ENCODE measurements at regions not wholly inside any gene's neighbourhood (a gene's known extent, or its start where the extent isn't known, plus 50 kb on each side); places are given as distances from the start of the nearest gene placed in this dataset.
"Not testable (repeated sequence)": the region's sequence is repeated elsewhere in the genome, so short reads cannot be mapped to it uniquely, and the experiment has no call there.

DNA sequence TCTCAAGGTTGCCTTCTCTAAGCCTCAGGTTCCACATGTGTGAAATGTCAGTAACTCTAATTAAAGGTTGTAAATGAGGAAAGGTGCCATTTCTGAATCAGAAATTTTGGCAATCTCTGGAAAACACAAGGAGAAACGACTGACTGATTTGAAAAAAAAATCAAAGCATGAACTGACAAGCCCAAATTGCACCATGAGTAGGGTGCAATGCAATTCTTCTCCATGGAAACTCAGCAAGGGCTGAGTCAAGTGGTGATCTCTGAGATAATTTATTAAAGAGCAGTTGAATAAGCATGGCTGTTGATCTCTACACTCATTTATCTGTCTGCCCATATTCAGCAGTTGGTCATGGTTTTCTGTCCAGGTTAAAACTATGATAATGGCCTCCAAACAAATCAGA lies 201.6 kb upstream of the CMC1 start:
- no peak for DNase-seq

- DNase-seq = no peak
These were observed 199.3 kb upstream of the CMC1 start for GRCh38 chr3:28042095-28042635.

DNA sequence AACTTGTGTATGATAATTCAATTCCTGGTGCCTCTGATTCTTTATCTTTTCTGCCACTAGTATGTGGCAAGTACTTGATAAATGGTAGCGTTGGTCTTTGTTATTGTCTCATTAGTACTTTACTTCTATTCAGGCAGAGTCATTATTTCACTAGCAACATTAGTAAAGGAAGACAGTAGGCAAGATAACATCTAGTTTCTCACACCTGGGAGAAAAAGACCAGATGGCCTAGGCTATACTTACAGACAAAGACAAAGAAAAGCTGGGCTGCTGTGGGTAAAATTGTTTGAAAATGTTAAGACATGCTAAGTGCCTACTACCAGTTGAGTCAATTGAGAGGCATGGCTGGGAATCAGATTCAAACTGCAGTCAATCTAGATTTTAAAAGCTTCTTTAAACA lies 198.7 kb upstream of the CMC1 start:
- no peak for DNase-seq

DNA sequence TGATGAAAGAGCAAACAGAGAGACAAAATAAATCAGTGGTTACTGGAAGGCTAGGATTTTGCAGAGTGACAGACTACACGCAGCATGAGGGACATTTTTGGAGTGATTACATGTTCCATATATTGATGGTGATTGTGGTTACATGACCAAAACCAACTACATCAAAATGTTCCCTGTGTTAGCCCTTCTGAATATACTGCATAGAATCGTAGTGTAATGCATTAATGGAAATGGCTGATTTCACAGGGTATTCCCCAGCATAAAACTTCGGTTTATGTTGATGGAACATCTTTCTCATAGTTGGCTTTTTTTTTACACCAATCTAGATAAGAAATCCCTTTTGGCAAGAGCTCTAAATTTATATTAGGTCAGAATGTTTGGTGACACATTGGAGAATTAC lies 191.3 kb upstream of the CMC1 start:
- no peak for DNase-seq

DNA sequence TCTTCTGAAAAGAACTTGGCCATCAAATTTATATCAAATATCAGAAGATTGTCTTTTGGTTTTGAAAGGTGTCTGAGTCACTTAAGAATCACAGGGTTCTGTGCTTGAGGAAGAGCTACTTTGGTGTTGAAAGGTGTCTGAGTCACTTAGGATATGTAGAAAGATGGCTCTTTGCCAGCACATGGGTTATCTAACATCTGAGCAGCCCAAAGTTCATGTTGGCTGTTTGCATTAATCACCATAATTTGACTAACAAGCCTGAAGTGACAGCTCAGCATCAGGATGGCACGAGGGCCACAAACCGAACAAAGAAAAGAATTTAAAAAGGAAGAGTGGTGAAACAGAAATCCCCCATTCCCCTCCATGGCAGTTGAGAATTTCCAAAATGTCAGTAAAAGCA lies 190.5 kb upstream of the CMC1 start:
- DNase-seq = no peak

DNA sequence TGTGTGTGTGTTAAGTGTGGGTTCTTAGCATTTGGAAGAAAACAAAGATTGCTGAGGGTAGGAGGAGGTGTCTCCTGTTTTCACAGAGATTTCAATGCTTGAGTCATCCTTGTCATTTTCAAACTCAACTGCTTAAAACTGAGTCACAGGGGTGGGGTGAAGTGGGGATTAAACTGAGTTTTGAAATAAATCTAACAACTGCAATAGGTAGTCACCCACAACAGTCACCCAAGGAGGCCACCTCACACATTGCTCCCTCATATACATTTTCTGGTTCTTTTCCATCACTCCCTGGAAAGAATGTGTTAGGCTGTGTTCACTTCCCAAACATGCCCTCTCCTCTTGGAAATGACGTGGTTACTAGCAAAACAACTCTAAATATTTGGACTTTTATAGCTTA lies 187.7 kb upstream of the CMC1 start:
- DNase-seq = no peak

DNA sequence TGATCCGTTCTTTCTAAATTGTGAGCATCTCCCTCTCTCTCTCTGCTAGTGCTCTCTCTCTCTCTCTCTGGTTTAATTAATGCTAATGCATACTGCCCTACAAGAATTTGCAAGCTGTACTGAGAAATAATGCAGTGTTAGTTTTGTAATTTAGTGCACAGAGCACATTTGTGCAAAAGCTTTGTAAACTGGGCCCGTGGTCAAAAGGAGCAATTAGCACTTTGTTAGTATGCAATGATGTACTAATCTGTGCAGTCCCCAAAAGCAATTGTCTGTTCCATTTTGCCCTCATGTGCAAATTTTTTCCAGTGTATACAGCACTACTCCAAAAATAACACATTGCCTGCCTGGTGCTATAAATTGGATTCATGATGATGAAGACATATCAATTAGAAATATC lies 184.6 kb upstream of the CMC1 start:
- no peak for DNase-seq

GRCh38 chr3:28057539-28057938 lies 183.9 kb upstream of the CMC1 start:
- DNase-seq = no peak

DNA sequence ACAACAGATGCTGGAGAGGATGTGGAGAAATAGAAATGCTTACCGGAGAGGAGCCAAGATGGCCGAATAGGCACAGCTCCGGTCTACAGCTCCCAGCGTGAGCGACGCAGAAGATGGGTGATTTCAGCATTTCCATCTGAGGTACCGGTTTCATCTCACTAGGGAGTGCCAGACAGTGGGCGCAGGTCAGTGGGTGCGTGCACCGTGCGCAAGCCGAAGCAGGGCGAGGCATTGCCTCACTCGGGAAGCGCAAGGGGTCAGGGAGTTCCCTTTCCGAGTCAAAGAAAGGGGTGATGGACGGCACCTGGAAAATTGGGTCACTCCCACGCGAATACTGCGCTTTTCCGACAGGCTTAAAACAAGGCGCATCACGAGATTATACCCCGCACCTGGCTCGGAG lies 182.2 kb upstream of the CMC1 start:
- DNase-seq = not testable (repeated sequence)

- DNase-seq = no peak
These were observed 175.4 kb upstream of the CMC1 start for GRCh38 chr3:28066020-28066419.

GRCh38 chr3:28067014-28067413 lies 174.4 kb upstream of the CMC1 start:
- no peak for DNase-seq

DNA sequence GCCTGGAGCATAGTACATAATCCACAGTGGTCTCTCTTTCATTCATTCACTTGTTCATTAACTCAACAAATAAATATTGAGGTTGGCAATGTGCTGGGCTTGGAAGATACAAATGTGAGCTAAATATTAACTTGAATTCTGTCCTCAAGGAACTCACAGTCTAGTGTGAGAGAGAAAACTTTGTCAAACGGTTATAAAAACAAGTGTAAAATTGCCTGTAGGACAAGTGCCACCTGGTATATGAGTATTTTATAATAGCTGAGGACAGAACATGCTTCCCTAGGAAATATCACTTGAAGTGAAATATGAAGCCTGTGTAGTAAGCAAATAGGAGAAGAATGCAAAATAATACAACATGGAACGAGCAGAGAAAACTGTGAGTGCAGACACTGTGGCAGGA lies 173.1 kb upstream of the CMC1 start:
- DNase-seq = no peak

- DNase-seq = no peak
These were observed 172.0 kb upstream of the CMC1 start for GRCh38 chr3:28069438-28069837.

GRCh38 chr3:28076246-28076645 lies 165.2 kb upstream of the CMC1 start:
- DNase-seq = no peak

DNA sequence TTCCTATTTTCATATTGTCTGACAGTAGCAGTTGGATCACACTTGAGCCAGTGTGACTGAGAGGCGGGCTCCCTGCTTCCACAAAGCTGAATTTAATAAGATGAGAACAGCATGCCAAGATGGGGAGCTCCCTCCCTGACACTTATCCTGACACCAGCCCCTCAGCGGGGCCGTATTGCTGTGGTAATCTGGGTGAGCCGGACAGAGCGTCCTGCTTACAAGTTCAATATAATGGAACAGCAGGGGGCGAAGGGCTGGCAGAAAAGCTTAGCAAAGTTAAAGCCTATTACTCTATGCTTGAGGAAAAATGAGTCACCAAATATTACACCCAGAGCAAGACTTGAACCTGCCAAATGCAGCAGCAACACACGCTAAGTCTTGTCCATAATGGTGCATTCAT lies 163.8 kb upstream of the CMC1 start:
- no peak for DNase-seq

- DNase-seq = no peak
These were observed 162.9 kb upstream of the CMC1 start for GRCh38 chr3:28078536-28078935.

DNA sequence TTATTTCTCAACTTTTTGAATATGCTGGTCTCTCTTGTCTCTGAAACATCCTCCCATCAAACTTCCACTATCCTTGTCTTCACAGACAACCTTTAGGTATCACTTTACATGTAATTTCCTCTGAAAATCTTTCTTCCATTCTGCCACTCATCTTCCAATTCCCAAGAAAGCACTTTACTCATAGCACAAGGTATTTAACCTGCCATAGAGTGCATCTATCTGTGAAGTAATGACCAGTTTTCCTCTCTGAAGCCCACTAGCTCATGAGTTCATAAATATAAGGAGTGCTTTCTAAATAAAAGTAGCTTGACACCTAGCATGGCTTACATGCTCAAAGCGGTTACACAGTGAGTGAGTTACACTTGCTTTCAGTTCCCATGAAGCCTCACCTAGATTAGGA lies 160.7 kb upstream of the CMC1 start:
- no peak for DNase-seq

- no peak for DNase-seq
These were observed 159.9 kb upstream of the CMC1 start for GRCh38 chr3:28081533-28081947.

GRCh38 chr3:28087591-28087990 lies 153.8 kb upstream of the CMC1 start:
- DNase-seq = no peak

DNA sequence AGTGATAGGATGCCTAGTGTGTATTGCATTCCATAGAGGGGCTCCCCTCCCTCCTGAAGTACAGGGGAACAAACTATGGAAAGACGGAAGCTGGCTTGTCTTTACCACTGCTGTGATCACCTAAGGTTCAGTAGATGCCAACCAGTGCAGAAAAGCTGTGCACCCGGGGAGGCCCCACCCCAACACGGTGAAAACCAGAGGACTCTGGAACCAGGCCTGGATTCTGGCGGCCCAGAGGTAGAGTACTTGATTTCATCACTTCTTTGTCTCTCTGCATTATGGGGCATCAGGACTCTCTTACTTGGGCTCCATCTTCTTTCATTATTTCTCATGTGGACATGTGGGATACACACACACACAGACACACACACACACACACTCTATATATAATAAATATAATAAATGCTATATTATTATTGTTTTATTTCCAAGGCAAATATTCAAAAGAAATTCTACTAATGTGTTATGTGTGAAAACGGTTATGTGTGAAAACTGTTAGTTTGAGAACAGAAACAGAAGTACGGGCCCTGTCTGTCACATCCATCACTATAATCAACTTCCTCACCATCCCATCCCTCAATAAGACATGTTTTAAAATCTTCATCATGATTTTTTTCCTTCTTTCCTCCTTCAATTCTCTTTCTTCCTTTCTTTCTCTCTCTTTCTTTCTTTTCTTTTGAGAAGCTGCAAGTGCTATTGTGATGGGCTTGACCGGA lies 152.4 kb upstream of the CMC1 start:
- no peak for DNase-seq

GRCh38 chr3:28089527-28089897 lies 151.9 kb upstream of the CMC1 start:
- no peak for DNase-seq

GRCh38 chr3:28099296-28099695 lies 142.1 kb upstream of the CMC1 start:
- no peak for DNase-seq

- DNase-seq = no peak
These were observed 139.7 kb upstream of the CMC1 start for GRCh38 chr3:28101705-28102104.

DNA sequence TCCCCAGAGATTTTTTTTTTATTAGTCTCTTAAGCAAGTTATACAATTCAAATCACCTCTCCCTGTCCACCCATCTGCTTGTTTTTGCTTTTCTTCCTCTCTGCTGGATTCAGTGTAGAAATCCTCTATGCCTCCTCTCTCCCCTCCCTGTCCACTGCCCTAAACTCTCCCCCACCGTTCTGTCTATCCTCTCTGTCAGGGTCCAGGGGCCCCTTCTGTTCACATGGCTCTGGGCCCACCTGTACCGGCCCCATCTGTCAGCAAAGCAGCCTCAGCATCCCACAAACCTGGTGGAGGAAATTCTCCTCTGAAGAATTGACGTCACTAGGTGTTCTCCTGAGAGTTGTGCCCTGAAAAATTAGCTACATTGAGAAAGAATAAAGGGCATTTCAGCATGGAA lies 137.6 kb upstream of the CMC1 start:
- DNase-seq = no peak

GRCh38 chr3:28104896-28105534 lies 136.4 kb upstream of the CMC1 start:
- DNase-seq = no peak
